Heart right ventricle (tissue), 16 donors: ENCODE measurements at regions not wholly inside any gene's neighbourhood (a gene's known extent, or its start where the extent isn't known, plus 50 kb on each side); places are given as distances from the start of the nearest gene placed in this dataset.
"Not testable (repeated sequence)": the region's sequence is repeated elsewhere in the genome, so short reads cannot be mapped to it uniquely, and the experiment has no call there.

ENCODE experiments used
- ATAC-seq, 8 donors: fragments of 200-7000 bp; cut with Tn5 transposase; one replicate each; pipeline ENCODE4 v1.9.1; 2020; ENCODE audit warnings: mild to moderate bottlenecking in 8 of 8, moderate library complexity in 8 of 8, moderate number of reproducible peaks in 1 of 8
- DNase-seq, 2 donors: peaks; one replicate each; pipeline ENCODE4 v3.0.0-alpha.2; 2020
- H3K27ac ChIP-seq, 10 donors: fragments of 200-600 bp; sonication (generic) in 2 of 10; one replicate each; pipeline versions ENCODE4 v1.5.0 to v1.8.0; 2020 to 2022; ENCODE audit warnings: mild to moderate bottlenecking in 3 of 10
- H3K27me3 ChIP-seq, 7 donors: fragments of 200-600 bp; one replicate each; pipeline ENCODE4 v1.8.0; 2021 to 2022; ENCODE audit warnings: mild to moderate bottlenecking in 2 of 7
- H3K36me3 ChIP-seq, 9 donors: fragments of 200-600 bp; sonication (generic) in 1 of 9; one replicate each; pipeline versions ENCODE4 v1.5.0 to v1.8.0; 2020 to 2022; ENCODE audit warnings: mild to moderate bottlenecking in 2 of 9
- H3K4me1 ChIP-seq, 9 donors: fragments of 200-600 bp; sonication (generic) in 1 of 9; one replicate each; pipeline versions ENCODE4 v1.5.0 to v1.8.0; 2020 to 2022; ENCODE audit warnings: mild to moderate bottlenecking in 4 of 9
- H3K4me3 ChIP-seq, 10 donors: fragments of 200-600 bp; sonication (generic) in 2 of 10; one replicate each; pipeline versions ENCODE4 v1.5.0 to v1.8.0; 2020 to 2022; ENCODE audit warnings: mild to moderate bottlenecking in 7 of 10, moderate library complexity in 2 of 10
- H3K9me3 ChIP-seq, 11 donors: fragments of 200-600 bp in 10 of 11; sonication (generic) in 2 of 11; one replicate each; pipeline versions ENCODE4 v1.5.0 to v1.8.0; 2013 to 2022; ENCODE audit warnings: mild to moderate bottlenecking in 2 of 11, control low read depth in 1 of 11, moderate library complexity in 1 of 11
- WGBS, 2 donors: extraction: QIAGEN DNeasy Blood & Tissue Kit; methylation state at CpG; one replicate each; pipeline ENCODE4 v1.1.7; 2013; ENCODE audit warnings: inconsistent platforms in 1 of 2; 5-methylcytosine and 5-hydroxymethylcytosine counted together
- intact Hi-C, 10 donors: fragments of 100-400 bp; cut with DNase I; formaldehyde crosslinking; loops; one replicate each; pipeline versions ENCODE4 v1.11.1 to v1.14.2; 2022
- TF ChIP-seq, protein P1 (sequence below), 9 donors: fragments of 200-600 bp; sonication (generic) in 2 of 9; IDR thresholded peaks; one replicate each; pipeline versions ENCODE4 v1.5.0 to v1.8.0; 2021 to 2022; ENCODE audit warnings: antibody characterized with exemption in 9 of 9, mild to moderate bottlenecking in 5 of 9, moderate library complexity in 1 of 9
- donor health status: Arrhythmogenic right ventricular cardiomyopathy.
- donor health status: ischemic (EF 13 %, LVEDD 7.1; RV severe dilation, severe dysfunction).
- donor health status: healthy with polysubstance abuse.
- donor health status: DM: no; HTN: yes; CAD: no.
- donor health status: DM: no; HTN: no; CAD: no.
- donor health status: ischemic (EF 25% LVEDD 6.9; RV normal size, moderate dysfunction).
- donor health status: ischemic (EF 25% LVEDD 5.7; RV mildly dilated, moderate dysfunction).
- donor health status: healthy.
- donor health status: DM: yes; HTN: yes; CAD: no.
- donor health status: Ischemic cardiomyopathy.
- donor health status: ischemic (EF 35%, LVEDD 5.7; RV mildly dilated, moderate dysfunction).
- donor health status: nonischemic (EF 11% LVEDD 7.7; RV severe dilation, severe dysfunction).
- donor health status: DM: yes; HTN: yes; CAD: no.
- donor health status: PGD.
- donor health status: ischemic (EF 29% LVEDD 5.4; RV normal size, mild dysfunction).
- donor health status: nonischemic (EF 23%, LVEDD 6.1; RV moderate dilation, normal function).

DNA sequence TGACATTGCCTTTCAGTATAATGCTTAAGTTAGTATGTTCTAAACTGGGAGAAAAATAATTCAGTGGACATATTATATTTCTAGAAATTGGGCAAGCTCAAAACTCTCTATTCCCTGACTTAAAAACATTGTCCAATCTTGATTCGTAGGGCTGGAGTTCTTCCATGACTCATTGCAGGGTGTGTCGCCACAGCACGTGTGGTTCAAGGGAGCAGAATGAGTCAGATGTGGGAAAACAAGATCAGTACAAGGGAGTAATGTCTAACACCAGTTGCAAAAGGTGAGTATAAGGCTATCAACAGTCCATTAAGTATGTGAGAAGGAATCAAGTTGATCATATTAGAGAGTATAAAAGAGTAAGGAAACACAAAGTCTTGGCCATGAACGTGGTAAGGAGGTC, 887.0 kb downstream of the TMTC2 start:
- no peaks in the 10 kb centered on the region for H3K4me1 ChIP-seq
- ATAC-seq (peak in 3 of 8 donors; percentile 25 to 64 (median 42)), DNase-seq (no peak)
- H3K27me3 ChIP-seq = no peaks in the 10 kb centered on the region
- intact Hi-C loops = loop anchor here in 1 of 10 donors (5.0 kb wide), 1 partner anchor 1446 kb away; no protein-coding TSS in a partner anchor
- H3K36me3 ChIP-seq = no peaks in the 10 kb centered on the region
- 50 to 64% methylated on average over 4 of the region's 4 CpGs for WGBS, 2 donors
- H3K9me3 ChIP-seq = peaks cover 0 to 9% (median 0%) of the 10 kb centered on the region in 11 donors
- TF ChIP-seq, protein P1, sequence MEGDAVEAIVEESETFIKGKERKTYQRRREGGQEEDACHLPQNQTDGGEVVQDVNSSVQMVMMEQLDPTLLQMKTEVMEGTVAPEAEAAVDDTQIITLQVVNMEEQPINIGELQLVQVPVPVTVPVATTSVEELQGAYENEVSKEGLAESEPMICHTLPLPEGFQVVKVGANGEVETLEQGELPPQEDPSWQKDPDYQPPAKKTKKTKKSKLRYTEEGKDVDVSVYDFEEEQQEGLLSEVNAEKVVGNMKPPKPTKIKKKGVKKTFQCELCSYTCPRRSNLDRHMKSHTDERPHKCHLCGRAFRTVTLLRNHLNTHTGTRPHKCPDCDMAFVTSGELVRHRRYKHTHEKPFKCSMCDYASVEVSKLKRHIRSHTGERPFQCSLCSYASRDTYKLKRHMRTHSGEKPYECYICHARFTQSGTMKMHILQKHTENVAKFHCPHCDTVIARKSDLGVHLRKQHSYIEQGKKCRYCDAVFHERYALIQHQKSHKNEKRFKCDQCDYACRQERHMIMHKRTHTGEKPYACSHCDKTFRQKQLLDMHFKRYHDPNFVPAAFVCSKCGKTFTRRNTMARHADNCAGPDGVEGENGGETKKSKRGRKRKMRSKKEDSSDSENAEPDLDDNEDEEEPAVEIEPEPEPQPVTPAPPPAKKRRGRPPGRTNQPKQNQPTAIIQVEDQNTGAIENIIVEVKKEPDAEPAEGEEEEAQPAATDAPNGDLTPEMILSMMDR (IDR thresholded peaks at IDR 0.05) = no peak
- H3K27ac ChIP-seq = no peak overlapping the region
- no peak overlapping the region for H3K4me3 ChIP-seq

DNA sequence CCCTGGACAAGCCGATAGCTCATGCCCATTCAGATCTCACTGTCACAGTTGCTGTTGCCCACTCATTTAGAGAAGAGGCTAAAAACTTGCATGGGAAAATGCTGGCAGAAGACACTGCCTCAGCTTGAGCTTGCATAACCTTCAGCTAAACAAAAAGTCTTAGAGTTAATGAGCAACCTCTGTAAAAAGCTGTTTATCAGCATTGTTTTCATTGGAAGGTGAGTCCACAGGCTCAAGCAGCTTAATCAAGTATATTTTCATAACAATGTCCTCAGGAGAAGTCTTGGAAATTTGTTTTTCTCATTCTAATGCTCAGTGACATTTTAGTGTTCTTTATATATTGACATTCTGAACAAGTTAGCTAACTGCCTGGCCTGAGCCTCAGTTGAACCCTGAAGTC, 872.9 kb downstream of the TMTC2 start:
- H3K4me1 ChIP-seq = no peaks in the 10 kb centered on the region
- intact Hi-C loops = no loop called here

DNA sequence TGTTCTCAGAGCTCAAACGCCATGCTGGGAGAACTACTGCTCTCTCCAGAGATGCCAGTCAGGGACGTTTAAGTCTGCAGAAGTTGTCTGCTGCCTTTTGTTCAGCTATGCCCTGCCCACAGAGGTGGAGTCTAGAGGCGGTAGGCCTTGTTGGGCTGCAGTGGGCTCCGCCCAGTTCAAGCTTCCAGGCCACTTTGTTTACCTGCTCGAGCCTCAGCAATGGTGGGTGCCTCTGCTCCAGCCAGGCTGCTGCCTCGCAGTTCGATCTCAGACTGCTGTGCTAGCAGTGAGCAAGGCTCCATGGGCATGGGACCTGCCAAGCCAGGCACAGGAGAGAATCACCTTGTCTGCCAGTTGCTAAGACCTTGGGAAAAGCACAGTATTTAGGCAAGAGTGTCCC, 869.3 kb downstream of the TMTC2 start:
- H3K27ac ChIP-seq, H3K4me1 ChIP-seq, H3K27me3 ChIP-seq, ATAC-seq, DNase-seq, intact Hi-C loops, H3K36me3 ChIP-seq, H3K4me3 ChIP-seq: not testable (repeated sequence)
- H3K9me3 ChIP-seq = peaks cover 0 to 13% (median 0%) of the 10 kb centered on the region in 11 donors
- WGBS, 2 donors = 78 to 88% methylated on average over 7 of the region's 7 CpGs

More for the DNA sequence above, 872.9 kb downstream of the TMTC2 start:
- TF ChIP-seq, protein P1 (IDR thresholded peaks at IDR 0.05) = no peak
- Histone ChIP-seq H3K27me3 (no peaks in the 10 kb centered on the region), H3K36me3 (no peaks in the 10 kb centered on the region), H3K9me3 (peaks cover 0 to 8% (median 0%) of the 10 kb centered on the region in 11 donors), H3K27ac (no peak overlapping the region), H3K4me3 (no peak overlapping the region)
- DNase-seq = no peak
- ATAC-seq = peak in 2 of 8 donors; percentile 25 to 37
- 72 to 84% methylated on average over 1 of the region's 1 CpG for WGBS, 2 donors

DNA sequence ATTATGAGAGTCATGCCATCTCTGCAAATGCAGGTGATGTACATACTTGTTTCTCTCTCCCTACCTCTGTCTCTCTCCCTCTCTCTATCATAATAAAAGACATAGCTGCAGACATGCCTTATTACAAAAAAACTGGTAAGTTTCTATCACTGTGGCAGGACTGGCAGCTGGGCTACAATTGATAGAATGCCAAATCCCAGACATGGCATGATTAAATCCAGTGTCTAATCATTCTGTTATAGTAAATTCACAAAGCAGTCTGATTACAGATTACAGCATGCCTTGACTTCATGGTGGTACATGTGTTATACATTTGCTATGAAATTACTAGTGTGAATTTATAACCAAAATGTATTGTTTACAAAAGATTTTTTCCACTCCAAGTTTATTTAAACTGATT, 854.7 kb downstream of the TMTC2 start:
- no peak overlapping the region for H3K27ac ChIP-seq
- H3K4me3 ChIP-seq = no peak overlapping the region
- H3K9me3 ChIP-seq = peaks cover 0 to 17% (median 0%) of the 10 kb centered on the region in 11 donors
- H3K36me3 ChIP-seq = no peaks in the 10 kb centered on the region
- ATAC-seq (no peak), DNase-seq (no peak)
- intact Hi-C loops = no loop called here
- TF ChIP-seq, protein P1 (IDR thresholded peaks at IDR 0.05) = no peak
- H3K27me3 ChIP-seq = no peaks in the 10 kb centered on the region
- no peaks in the 10 kb centered on the region for H3K4me1 ChIP-seq

DNA sequence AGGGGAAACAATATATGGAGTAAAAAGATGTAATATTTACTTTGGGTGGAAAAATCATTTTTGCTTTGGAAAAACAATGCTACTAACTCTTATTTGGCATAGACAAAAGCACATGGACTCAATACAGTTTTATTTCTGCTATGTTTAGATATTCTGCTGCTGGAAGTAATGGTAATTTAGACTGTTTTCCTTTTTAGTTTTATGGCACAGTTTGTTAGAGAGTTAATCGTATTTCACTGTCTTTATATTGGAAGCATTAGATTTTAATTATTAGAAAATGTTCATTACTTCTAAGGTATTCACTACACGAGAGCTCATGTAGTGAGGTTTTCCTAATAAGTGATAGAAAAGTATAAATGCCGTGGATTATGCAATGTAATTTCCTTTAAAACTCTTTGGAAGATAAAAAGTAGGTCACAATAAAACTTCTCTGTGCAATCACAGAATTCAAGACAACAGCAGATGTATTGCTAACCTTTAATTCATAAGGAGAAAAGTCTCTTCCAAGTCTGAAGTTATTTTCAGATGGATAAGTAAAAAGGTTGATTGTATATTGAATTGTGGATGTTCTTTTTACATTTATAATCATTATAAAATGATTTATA, 851.8 kb downstream of the TMTC2 start:
- TF ChIP-seq, protein P1 (IDR thresholded peaks at IDR 0.05) = no peak
- H3K27me3 ChIP-seq = no peaks in the 10 kb centered on the region
- H3K4me3 ChIP-seq = no peak overlapping the region
- ATAC-seq (no peak), DNase-seq (no peak)
- H3K27ac ChIP-seq = no peak overlapping the region
- 71 to 74% methylated on average over 3 of the region's 3 CpGs for WGBS, 2 donors
- intact Hi-C loops = no loop called here
- no peaks in the 10 kb centered on the region for H3K36me3 ChIP-seq
- no peaks in the 10 kb centered on the region for H3K4me1 ChIP-seq
- H3K9me3 ChIP-seq = no peaks in the 10 kb centered on the region
